Muscle of back (tissue), 3 donors: ENCODE measurements at regions not wholly inside any gene's neighbourhood (a gene's known extent, or its start where the extent isn't known, plus 50 kb on each side); places are given as distances from the start of the nearest gene placed in this dataset.
"Not testable (repeated sequence)": the region's sequence is repeated elsewhere in the genome, so short reads cannot be mapped to it uniquely, and the experiment has no call there.

Experiments
- DNase-seq, 3 donors: peaks; one replicate each; pipeline versions ENCODE4 v3.0.0 to v3.0.0-alpha.2; 2013

DNA sequence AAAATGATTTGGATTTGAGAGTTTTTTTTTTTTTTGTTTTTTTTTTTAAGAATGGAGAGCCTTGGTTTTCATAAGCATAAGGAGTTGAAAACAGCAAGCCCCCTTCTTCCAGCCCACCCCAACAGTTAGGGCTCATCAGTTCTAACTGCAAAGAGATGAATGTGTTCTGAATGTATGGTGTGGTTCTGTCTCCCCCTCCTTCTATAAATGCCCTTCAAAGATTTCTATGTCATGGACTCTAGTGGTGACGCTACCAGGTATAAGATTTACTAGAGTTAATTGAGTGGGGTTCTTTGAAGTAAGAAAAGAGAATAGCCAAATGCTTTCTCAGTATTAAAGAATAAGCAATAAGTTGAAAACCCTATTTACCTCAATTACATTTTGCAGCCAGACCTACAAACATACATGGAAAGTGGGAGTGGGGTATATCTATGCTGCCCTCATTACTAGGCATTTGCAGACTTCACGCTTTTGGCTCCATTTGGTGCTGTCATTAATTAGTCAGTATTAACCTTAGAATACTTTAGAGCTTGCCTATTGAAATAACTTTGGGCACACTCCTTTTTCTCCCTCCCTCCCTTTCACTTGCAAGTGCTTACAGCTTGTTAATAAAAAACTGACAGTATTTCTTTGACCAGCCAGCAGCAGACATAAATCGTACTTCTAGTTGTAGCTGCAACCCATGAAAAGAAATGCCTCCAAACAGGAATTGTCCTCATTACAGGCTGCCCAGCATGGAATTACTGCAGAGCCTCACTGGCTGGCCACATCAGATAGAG, 667.2 kb upstream of the ZNF608 start:
- no peak for DNase-seq

DNA sequence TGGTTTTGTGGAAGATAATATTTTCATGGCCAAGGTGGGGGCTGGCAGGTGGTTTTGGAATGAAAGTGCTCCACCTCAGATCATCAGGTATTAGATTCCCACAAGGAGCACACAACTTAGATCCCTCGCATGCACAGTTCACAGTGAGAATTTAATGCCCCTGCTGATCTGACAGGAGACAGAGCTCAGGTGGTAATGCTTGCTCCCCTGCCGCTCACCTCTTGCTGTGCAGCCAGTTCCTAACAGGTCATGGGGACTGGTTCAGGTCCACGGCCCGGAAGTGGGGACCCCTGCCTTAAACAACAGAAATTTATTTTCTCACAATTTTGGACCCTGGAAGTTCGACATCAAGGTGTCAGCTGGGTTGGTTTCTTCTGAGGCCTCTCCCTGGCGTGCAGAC, 668.7 kb upstream of the ZNF608 start:
- DNase-seq = no peak

GRCh38 chr5:125416055-125416454, 669.6 kb upstream of the ZNF608 start:
- no peak for DNase-seq

- no peak for DNase-seq
Measured at GRCh38 chr5:125421006-125421405, 674.6 kb upstream of the ZNF608 start.

DNA sequence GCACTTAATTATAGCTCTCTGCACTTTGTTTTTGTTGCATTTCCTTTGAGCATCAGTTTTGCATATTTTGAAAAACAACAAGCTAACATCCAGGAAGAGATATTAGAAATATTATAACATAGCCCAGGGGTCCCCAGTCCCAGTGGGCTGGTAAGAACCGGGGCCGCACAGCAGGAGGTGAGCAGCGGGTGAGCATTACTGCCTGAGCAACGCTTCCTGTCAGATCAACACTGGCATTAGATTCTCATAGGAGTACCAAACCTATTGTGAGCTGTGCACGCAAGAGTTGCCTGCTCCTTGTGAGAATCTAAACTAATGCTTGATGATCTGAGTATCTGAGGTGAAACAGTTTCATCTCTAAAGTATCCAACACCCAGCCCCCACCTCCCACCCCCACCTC, 675.9 kb upstream of the ZNF608 start:
- no peak for DNase-seq

GRCh38 chr5:125424402-125425141, 678.1 kb upstream of the ZNF608 start:
- peak in 1 of 3 donors; percentile 20 for DNase-seq

- no peak for DNase-seq
Measured at GRCh38 chr5:125429498-125429897, 683.1 kb upstream of the ZNF608 start.

DNA sequence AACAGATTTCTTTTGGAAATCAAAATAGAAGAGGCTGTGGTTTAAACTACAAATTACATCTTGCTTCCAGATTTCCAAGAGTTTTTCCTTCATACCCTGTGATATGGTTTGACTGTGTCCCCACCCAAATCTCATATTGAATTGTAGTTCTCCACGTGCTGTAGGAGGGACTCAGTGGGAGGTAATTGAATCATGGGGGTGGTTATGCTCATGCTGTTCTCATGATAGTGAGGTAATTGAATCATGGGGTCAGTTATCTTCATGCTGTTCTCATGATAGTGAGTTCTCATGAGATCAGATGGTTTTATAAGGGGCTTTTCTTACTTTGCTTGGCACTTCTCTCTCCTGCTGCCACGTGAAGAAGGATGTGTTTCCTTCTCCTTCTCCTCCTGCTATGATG, 687.0 kb upstream of the ZNF608 start:
- DNase-seq = no peak

DNA sequence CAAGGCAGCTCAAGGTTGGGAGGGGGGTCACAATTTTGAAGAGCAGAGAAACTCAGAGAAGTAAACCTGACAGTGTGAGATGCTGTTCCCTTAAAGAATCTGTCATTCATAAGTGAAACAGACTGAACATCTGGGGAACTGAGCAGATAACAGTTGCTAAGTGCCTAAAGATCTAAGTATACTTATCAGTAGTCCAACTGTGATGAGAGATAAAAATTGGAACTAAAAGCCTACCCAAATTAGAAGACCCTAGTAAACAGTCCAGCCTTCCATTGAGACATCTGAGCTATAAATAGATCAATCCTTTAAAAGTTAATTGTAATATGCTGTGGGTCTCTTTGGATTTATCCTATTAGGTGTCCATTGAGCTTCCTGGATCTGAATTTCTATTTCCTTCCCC, 692.8 kb upstream of the ZNF608 start:
- DNase-seq = no peak

DNA sequence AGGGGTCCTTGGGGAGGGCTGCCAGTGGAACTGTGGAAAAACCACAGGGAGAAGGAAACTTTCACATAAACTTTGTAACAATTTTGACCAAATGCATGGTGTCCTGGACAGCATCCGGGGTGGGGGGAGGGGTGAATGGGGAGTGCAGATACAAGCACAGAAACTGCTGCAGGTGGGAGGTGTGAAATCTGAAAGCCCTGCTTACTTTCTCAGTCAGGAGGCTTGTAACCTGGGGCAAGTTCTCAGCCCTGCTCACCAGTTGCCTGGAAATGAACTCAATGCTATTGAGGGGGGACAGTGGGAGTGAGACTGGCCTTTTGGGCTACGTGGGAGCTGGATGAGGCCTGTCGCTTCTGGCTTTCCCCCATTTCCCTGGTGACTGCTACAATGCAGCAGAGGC, 694.5 kb upstream of the ZNF608 start:
- DNase-seq = no peak

DNA sequence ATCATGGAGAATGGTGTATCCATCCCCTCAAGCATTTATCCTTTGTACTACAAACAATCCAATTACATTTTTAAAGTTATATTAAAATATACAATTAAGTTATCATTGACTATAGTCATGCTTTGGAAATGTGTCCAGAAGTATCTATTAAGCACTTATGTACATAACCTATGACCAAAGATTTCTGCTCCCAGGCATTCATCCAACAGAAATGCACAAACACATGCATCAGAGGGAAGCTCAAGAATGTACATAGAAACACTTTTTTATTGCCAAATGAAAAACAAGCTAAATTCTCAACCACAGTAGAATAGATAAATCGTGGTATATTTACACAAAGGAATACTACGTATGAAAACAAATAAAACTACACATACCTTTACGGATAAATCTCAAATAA, 700.5 kb upstream of the ZNF608 start:
- peak in 1 of 3 donors; percentile 33 for DNase-seq

DNA sequence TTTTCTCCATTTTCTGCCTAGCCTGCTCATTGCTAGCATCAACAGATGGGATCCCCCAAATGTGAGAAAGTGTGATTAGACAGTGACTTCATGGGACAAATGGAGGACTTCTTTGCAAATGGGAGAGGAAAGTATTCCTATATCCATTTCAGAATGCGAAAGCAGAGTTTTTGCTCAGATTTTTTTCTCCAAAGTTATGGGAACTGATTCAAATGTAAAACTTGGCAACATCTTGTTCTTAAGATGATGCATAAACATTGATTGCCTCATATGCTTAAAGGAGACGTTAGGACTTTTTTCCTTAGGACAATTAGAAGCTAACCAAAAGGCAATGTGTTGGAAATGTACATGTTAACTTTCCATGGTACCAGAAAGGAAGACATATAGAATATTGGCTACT, 704.3 kb upstream of the ZNF608 start:
- DNase-seq = peak; percentile 44 to 82 (median 57)

- no peak for DNase-seq
Measured at GRCh38 chr5:125451622-125452021, 705.2 kb upstream of the ZNF608 start.

- peak in 1 of 3 donors; percentile 24 for DNase-seq
Measured at GRCh38 chr5:125452991-125453390, 706.6 kb upstream of the ZNF608 start.

GRCh38 chr5:125455041-125455440, 708.6 kb upstream of the ZNF608 start:
- no peak for DNase-seq

DNA sequence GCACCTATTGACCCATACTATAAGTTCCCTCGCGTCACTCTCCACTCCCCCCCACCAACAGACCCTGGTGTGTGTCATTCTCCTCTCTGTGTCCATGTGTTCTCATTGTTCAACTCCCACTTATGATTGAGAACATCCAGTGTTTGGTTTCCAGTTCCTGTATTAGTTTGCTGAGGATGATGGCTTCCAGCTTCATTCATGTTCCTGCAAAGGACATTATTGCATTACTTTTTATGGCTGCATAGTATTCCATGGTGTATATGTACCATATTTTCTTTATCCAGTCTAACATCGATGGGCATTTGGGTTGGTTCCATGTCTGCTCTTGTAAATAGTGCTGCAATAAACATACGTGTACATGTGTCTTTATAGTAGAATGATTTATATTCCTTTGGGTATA, 709.6 kb upstream of the ZNF608 start:
- DNase-seq = not testable (repeated sequence)

DNA sequence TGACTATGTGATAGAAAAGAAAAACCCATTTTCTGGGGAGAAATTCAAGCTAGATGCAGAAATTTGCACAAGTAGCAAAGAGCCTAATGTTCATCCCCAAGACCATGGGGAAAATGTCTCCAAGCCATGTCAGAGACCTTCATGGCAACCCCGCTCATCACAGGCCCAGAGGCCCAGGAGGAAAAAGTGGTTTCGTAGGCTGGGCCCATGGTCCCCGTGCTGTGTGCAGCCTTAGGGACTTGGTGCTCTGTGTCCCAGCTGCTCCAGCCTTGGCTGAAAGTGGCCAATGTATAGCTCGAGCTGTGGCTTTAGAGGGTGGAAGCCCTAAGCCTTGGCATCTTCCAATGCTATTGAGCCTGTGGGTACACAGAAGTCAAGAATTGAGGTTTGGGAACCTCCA, 711.2 kb upstream of the ZNF608 start:
- no peak for DNase-seq

GRCh38 chr5:125458949-125459348, 712.5 kb upstream of the ZNF608 start:
- DNase-seq = not testable (repeated sequence)

DNA sequence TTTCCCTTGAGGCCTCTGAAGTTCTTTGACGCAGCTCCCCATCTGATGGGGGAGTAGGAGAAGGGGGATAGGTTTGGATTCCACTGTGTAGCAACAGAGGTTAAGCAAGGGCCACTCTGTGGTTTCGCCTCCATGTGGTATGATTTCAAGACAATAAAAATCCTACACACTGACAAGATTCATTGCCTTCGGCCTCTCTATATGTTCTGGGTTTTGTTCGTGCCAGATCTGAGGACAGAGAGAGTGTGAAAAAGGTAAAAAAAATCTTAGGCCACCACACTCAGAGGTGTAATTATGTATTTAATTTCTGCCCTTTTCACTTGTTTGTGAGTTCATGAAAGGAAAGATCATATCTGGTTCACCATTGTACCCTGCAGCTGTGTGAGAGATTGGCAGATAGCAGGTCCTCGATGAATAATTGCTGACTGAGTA, 715.2 kb upstream of the ZNF608 start:
- no peak for DNase-seq

DNA sequence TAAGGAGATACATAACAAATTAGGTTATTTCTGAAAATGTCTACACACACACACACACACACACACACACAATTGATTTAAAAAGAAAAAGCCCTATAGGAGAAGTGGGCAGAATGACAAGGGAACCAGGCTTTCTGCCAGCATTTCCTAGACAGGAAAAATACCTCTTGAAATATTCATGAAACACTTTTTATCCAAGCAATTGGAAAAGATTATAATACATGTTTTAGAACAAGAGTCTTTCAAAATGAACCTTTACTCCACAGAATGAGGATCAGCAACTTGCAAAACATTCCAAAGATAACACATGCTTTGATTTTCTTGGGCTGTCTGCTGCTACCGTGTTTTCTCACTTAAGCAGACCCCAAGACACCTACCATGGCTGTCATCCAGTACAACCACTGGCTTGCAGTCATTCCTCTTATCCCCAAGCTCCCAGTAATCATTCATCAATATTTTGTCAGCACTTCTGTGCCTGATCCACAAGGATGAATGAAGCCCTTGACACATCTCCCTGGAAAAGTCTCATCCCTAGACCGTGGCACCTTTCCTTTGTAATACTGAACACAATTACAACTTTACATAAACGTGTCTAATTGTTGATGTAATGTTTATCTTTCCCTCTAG, 717.1 kb upstream of the ZNF608 start:
- peak in 1 of 3 donors; percentile 41 for DNase-seq

DNA sequence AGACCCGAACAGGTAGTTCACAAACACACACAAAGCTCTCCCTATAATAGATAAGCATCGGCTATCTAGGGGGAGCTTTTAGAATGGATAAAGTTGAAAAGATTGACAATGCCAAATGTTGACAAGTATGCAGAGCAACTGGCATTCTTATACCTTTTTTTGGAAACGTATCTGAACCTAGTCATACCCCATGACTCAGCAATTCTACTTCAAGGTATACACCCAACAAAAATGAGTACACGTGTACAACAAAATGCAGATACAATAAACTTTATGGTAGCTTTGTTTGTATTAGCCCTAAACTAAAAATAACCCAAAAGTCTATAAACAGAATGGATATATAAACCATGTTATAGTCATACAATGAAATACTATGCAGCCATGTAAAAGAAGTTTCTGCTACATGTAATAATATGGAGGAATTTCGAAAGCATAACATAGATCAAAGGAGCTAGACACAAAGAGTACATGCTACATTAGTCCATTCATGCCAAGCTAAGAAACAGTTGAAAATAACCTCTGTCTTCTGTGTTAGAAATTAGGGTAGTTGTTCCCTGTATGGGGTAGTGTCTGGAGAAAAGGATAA, 718.5 kb upstream of the ZNF608 start:
- no peak for DNase-seq

DNA sequence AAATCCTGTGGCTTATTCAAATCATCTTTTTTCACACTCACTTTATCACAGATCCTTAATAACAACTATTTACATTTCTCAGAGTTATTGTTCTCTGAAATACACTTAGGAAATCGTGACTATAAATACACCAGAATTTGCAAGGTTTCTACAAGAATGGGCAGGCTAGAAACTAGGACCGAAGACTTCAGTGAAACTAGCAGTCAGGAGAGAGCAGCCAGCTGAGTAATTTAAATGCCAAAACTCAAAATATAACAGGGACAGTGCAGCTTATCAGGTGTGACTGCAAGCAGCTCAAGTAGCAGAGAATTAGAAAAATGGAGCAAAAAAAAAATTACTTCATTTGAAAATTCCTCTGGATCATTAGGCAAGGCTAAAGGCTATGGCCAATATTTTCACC, 719.3 kb upstream of the ZNF608 start:
- DNase-seq = no peak

DNA sequence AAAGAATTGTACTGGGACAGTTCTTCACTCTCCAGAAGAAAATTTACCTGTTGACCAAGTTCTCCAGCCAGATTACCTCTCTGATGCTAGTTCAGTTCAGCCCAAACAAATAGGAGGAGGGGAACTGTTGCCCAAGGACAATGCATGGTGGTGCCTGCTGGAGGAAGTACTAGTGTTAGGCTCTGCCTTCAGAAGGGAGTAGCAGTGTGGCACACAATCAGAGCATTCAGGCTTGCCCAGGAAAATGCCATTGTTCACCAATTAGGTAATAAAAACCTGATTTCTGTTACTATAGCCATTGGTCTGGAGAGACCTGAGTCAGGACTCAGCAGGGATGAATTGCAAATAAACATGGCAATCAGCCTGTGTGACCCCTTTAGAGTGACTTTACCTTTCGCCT, 720.8 kb upstream of the ZNF608 start:
- DNase-seq = no peak
